Mesenchymal stem cell (in vitro differentiated cells and primary cell): ENCODE measurements at regions not wholly inside any gene's neighbourhood (a gene's known extent, or its start where the extent isn't known, plus 50 kb on each side); places are given as distances from the start of the nearest gene placed in this dataset.

ENCODE experiments used
- DNase-seq: peaks from one replicate; pipeline ENCODE4 v3.0.0-alpha.2; 2013
- H2AFZ ChIP-seq: one replicate; pipeline ENCODE4 v1.6.1; 2013; ENCODE audit warnings: low read depth, mild to moderate bottlenecking, control low read depth, inconsistent platforms, low read length, moderate library complexity
- H2AK5ac ChIP-seq: 2 replicates; pipeline ENCODE4 v1.6.1; 2013; ENCODE audit warnings: low read length, moderate library complexity, mild to moderate bottlenecking, inconsistent platforms; ENCODE audit not compliant: severe bottlenecking
- H2BK120ac ChIP-seq: one replicate; pipeline ENCODE4 v1.6.1; 2013; ENCODE audit warnings: low read depth, mild to moderate bottlenecking, inconsistent platforms, low read length, moderate library complexity
- H2BK12ac ChIP-seq, 2 experiments: one replicate each; pipeline ENCODE4 v1.6.1; 2013; ENCODE audit warnings: inconsistent platforms in 2 of 2, low read length in 2 of 2, mild to moderate bottlenecking in 2 of 2, moderate library complexity in 2 of 2, control low read depth in 1 of 2
- H2BK15ac ChIP-seq: one replicate; pipeline ENCODE4 v1.6.1; 2013; ENCODE audit warnings: mild to moderate bottlenecking, low read depth, inconsistent platforms; ENCODE audit not compliant: poor library complexity, severe bottlenecking
- H2BK5ac ChIP-seq: 2 replicates; pipeline ENCODE4 v1.6.1; 2013; ENCODE audit warnings: low read depth, mild to moderate bottlenecking, low read length, control low read depth, inconsistent platforms; ENCODE audit not compliant: poor library complexity, severe bottlenecking
- H3K14ac ChIP-seq, 2 experiments: one replicate each; pipeline ENCODE4 v1.6.1; 2013; ENCODE audit warnings: inconsistent platforms in 2 of 2, low read length in 2 of 2, control low read depth in 1 of 2, mild to moderate bottlenecking in 1 of 2, moderate library complexity in 1 of 2
- H3K18ac ChIP-seq, 2 experiments: one replicate each; pipeline ENCODE4 v1.6.1; 2013; ENCODE audit warnings: inconsistent platforms in 2 of 2, low read length in 2 of 2, control low read depth in 1 of 2, low read depth in 1 of 2, mild to moderate bottlenecking in 1 of 2
- H3K23ac ChIP-seq, 2 experiments: one replicate each; pipeline ENCODE4 v1.6.1; 2013; ENCODE audit warnings: inconsistent platforms in 2 of 2, low read length in 2 of 2, mild to moderate bottlenecking in 2 of 2, moderate library complexity in 2 of 2, control low read depth in 1 of 2
- H3K27ac ChIP-seq: 2 replicates; pipeline ENCODE4 v1.5.1; 2013; ENCODE audit warnings: mild to moderate bottlenecking, moderate library complexity, low read length, control low read depth, inconsistent platforms; ENCODE audit not compliant: poor library complexity, severe bottlenecking
- H3K27me3 ChIP-seq, 2 experiments: 2 replicates each; pipeline versions ENCODE4 v1.6.1 to v1.7.0; 2013; ENCODE audit warnings: low read length in 2 of 2, mild to moderate bottlenecking in 2 of 2, moderate library complexity in 2 of 2, control low read depth in 1 of 2, inconsistent platforms in 1 of 2; ENCODE audit not compliant: control insufficient read depth in 1 of 2, insufficient read depth in 1 of 2
- H3K36me3 ChIP-seq, 2 experiments: 2 replicates each; pipeline versions ENCODE4 v1.6.1 to v1.7.0; 2013; ENCODE audit warnings: low read length in 2 of 2, control low read depth in 1 of 2, inconsistent platforms in 1 of 2, low read depth in 1 of 2, mild to moderate bottlenecking in 1 of 2; ENCODE audit not compliant: insufficient read depth in 2 of 2, control insufficient read depth in 1 of 2
- H3K4ac ChIP-seq, 2 experiments: one replicate each; pipeline ENCODE4 v1.6.1; 2013; ENCODE audit warnings: inconsistent platforms in 2 of 2, low read length in 2 of 2, mild to moderate bottlenecking in 2 of 2, moderate library complexity in 2 of 2, control low read depth in 1 of 2, low read depth in 1 of 2
- H3K4me1 ChIP-seq: 2 replicates; pipeline ENCODE4 v1.6.1; 2013; ENCODE audit warnings: low read depth, low read length, control low read depth; ENCODE audit not compliant: control insufficient read depth, insufficient read depth
- H3K4me2 ChIP-seq: 2 replicates; pipeline ENCODE4 v1.6.1; 2013; ENCODE audit warnings: low read length, mild to moderate bottlenecking, inconsistent platforms; ENCODE audit not compliant: poor library complexity, severe bottlenecking
- H3K4me3 ChIP-seq, 2 experiments: 2 replicates each; pipeline versions ENCODE4 v1.5.1 to v1.7.0; 2013; ENCODE audit warnings: low read length in 2 of 2, mild to moderate bottlenecking in 2 of 2, control low read depth in 1 of 2, low read depth in 1 of 2; ENCODE audit not compliant: insufficient read depth in 1 of 2
- H3K79me1 ChIP-seq: replicated peaks from 2 replicates; pipeline ENCODE4 v1.6.1; 2013; ENCODE audit warnings: mild to moderate bottlenecking, control low read depth, low read length, inconsistent platforms; ENCODE audit not compliant: poor library complexity, severe bottlenecking
- H3K9ac ChIP-seq: 2 replicates; pipeline ENCODE4 v1.7.0; 2013; ENCODE audit warnings: mild to moderate bottlenecking, low read length, moderate library complexity
- H3K9me3 ChIP-seq: 2 replicates; pipeline ENCODE4 v1.7.0; 2013; ENCODE audit warnings: mild to moderate bottlenecking, low read length; ENCODE audit not compliant: control insufficient read depth
- H4K8ac ChIP-seq: one replicate; pipeline ENCODE4 v1.6.1; 2013; ENCODE audit warnings: inconsistent platforms, mild to moderate bottlenecking, low read length, moderate library complexity
- H4K91ac ChIP-seq: one replicate; pipeline ENCODE4 v1.6.1; 2013; ENCODE audit warnings: mild to moderate bottlenecking, low read length, inconsistent platforms
- WGBS: methylation state at CpG from one replicate; pipeline ENCODE4 v1.1.7; 2013; ENCODE audit warnings: mixed read lengths; 5-methylcytosine and 5-hydroxymethylcytosine counted together

GRCh38 chr2:12107939-12108338, 361.5 kb downstream of the LPIN1 start:
- Histone ChIP-seq H3K4me1 (peaks cover 13% of the 10 kb centered on the region), H2BK5ac (no peak overlapping the region), H3K23ac (no peak overlapping the region), H2BK15ac (no peak overlapping the region), H3K18ac (peak overlapping the region in 1 of 2 experiments; percentile 54), H3K4ac (no peak overlapping the region), H4K8ac (no peak overlapping the region), H3K4me3 (no peak overlapping the region), H3K14ac (no peak overlapping the region), H3K9me3 (no peaks in the 10 kb centered on the region), H3K4me2 (no peak overlapping the region), H3K27ac (no peak overlapping the region), H2AK5ac (no peak overlapping the region), H2AFZ (no peak overlapping the region), H2BK12ac (peak overlapping the region in 1 of 2 experiments; percentile 89), H3K27me3 (no peaks in the 10 kb centered on the region), H3K36me3 (no peaks in the 10 kb centered on the region), H3K79me1 (no peaks in the 10 kb centered on the region), H3K9ac (no peak overlapping the region), H4K91ac (peak overlapping the region; percentile 22), H2BK120ac (no peak overlapping the region)
- no peak for DNase-seq
- WGBS, result 80% methylated on average over 5 of the region's 5 CpGs

- Histone ChIP-seq H3K4ac (peak overlapping the region in 1 of 2 experiments; percentile 35), H3K79me1 (no peaks in the 10 kb centered on the region), H3K27me3 (no peaks in the 10 kb centered on the region), H3K4me1 (peaks cover 13% of the 10 kb centered on the region), H2BK12ac (peak overlapping the region in 1 of 2 experiments; percentile 38), H3K4me2 (no peak overlapping the region), H3K14ac (peak overlapping the region in 1 of 2 experiments; percentile 72), H3K9me3 (no peaks in the 10 kb centered on the region), H4K91ac (peak overlapping the region; percentile 64), H4K8ac (peak overlapping the region; percentile 2), H2BK120ac (peak overlapping the region; percentile 19), H2BK5ac (no peak overlapping the region), H3K36me3 (no peaks in the 10 kb centered on the region), H3K4me3 (no peak overlapping the region), H3K18ac (peak overlapping the region; percentile 25 to 69), H2AFZ (no peak overlapping the region), H3K27ac (no peak overlapping the region), H3K23ac (no peak overlapping the region), H3K9ac (no peak overlapping the region), H2BK15ac (peak overlapping the region; percentile 45), H2AK5ac (no peak overlapping the region)
- no peak for DNase-seq
- 66% methylated on average over 3 of the region's 4 CpGs for WGBS
These were observed 363.1 kb downstream of the LPIN1 start for GRCh38 chr2:12109363-12110017.

GRCh38 chr2:12110074-12110473, 363.6 kb downstream of the LPIN1 start:
- no peak overlapping the region for H2AK5ac ChIP-seq
- no peaks in the 10 kb centered on the region for H3K79me1 ChIP-seq
- no peak overlapping the region for H2BK5ac ChIP-seq

GRCh38 chr2:12110481-12110880, 364.0 kb downstream of the LPIN1 start:
- H2BK5ac ChIP-seq, result no peak overlapping the region
- WGBS, result 98% methylated on average over 5 of the region's 5 CpGs
- H3K4me3 ChIP-seq, result no peak overlapping the region

More at GRCh38 chr2:12110074-12110473, 363.6 kb downstream of the LPIN1 start:
- DNase-seq, result no peak
- Histone ChIP-seq H3K4ac (no peak overlapping the region), H3K4me2 (no peak overlapping the region), H3K4me3 (no peak overlapping the region), H3K18ac (no peak overlapping the region), H2BK15ac (no peak overlapping the region), H2AFZ (no peak overlapping the region), H3K36me3 (no peaks in the 10 kb centered on the region), H4K91ac (no peak overlapping the region), H3K27me3 (no peaks in the 10 kb centered on the region), H3K27ac (no peak overlapping the region), H2BK120ac (no peak overlapping the region), H3K23ac (no peak overlapping the region), H3K9ac (no peak overlapping the region), H4K8ac (no peak overlapping the region), H3K4me1 (peaks cover 12% of the 10 kb centered on the region), H3K9me3 (no peaks in the 10 kb centered on the region), H2BK12ac (no peak overlapping the region), H3K14ac (no peak overlapping the region)
- 92% methylated on average over 3 of the region's 4 CpGs for WGBS

More at GRCh38 chr2:12110481-12110880, 364.0 kb downstream of the LPIN1 start:
- H3K36me3 ChIP-seq, result no peaks in the 10 kb centered on the region
- H4K8ac ChIP-seq, result no peak overlapping the region
- no peak overlapping the region for H2BK15ac ChIP-seq
- no peak overlapping the region for H3K4ac ChIP-seq
- H3K9ac ChIP-seq, result no peak overlapping the region
- no peak overlapping the region for H2BK12ac ChIP-seq
- H3K4me2 ChIP-seq, result no peak overlapping the region
- no peaks in the 10 kb centered on the region for H3K79me1 ChIP-seq
- peaks cover 8% of the 10 kb centered on the region for H3K4me1 ChIP-seq
- H3K27me3 ChIP-seq, result no peaks in the 10 kb centered on the region
- H3K9me3 ChIP-seq, result no peaks in the 10 kb centered on the region
- H3K14ac ChIP-seq, result no peak overlapping the region
- H2BK120ac ChIP-seq, result no peak overlapping the region
- no peak overlapping the region for H2AFZ ChIP-seq
- DNase-seq, result no peak
- no peak overlapping the region for H3K27ac ChIP-seq
- H3K18ac ChIP-seq, result no peak overlapping the region
- H2AK5ac ChIP-seq, result no peak overlapping the region
- H4K91ac ChIP-seq, result no peak overlapping the region
- H3K23ac ChIP-seq, result no peak overlapping the region
